ENCODE measurements at regions not wholly inside any gene's neighbourhood (a gene's known extent, or its start where the extent isn't known, plus 50 kb on each side); places are given as distances from the start of the nearest gene placed in this dataset.

DNA sequence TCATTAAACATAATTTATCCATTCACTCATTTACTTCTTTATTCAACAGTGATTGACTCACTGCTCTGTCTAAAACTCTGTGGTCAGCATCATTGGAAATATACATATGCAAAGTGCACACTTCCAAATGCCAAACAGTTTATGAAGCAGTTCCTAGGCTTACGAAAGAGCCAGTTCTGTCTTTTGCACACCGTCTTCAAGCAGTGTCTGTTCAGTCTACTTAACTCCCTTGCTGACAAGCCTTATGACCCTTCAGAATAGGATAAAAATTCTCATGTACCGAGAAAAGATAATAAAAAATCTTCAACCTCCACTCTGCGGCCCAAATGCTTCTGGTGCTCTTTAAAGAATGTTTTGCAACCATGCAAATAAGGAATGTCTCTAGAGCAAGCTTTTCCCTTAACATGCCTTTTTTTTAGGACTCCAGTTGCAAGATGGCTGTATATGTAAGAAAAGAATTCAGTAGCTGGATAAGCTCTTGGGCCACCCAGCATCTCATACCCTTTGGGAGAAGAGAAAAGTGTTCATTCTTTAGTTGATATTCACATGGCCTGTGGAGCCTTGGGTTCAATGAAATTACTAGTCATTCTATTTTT lies 1037.0 kb upstream of the SLIT2 start:
- TF ChIP-seq POLR2AphosphoS5 (IDR thresholded peaks at IDR 0.05) (no peak), POLR2A (IDR thresholded peaks at IDR 0.05) (no peak), CTCF (IDR thresholded peaks at IDR 0.05) (no peak)
